ENCODE measurements at regions not wholly inside any gene's neighbourhood (a gene's known extent, or its start where the extent isn't known, plus 50 kb on each side); places are given as distances from the start of the nearest gene placed in this dataset.

DNA sequence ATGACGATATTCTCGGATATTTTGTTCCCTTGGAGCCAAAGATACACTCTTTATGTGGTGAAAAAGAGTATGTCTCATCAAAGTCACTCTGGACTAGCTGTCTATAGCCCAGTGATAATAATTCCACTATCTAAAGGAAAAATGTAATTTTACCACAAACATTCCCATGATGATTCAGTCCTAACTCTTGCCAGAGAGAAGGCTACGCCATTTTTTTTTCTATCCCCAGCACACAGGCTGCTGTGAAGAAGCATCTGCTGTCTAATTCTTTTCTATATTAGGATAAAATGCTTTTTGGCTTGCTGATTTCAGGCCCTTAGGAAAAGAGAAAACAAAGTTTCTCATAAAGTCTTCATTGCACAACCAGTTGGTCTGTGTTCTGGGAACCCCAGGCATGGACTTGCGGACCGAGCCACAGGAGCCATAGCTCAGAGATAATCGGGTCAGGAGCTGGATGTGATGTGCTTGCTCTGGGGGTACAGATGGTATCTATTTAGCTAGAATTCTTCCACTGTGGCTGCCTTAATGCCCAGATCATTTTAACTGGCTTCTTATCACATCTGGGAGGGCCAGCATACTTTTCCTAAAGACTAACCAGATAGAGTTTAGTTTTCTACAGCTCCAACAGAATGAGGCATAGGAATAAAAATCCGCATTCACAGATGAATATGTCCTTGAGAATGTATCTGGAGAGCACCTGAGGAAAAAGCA lies 683.7 kb upstream of the ID4 start:
- TF ChIP-seq POLR2AphosphoS5 (IDR thresholded peaks at IDR 0.05) (no peak), CTCF (IDR thresholded peaks at IDR 0.05) (no peak)
